Hepatocyte (in vitro differentiated cells): ENCODE measurements at regions not wholly inside any gene's neighbourhood (a gene's known extent, or its start where the extent isn't known, plus 50 kb on each side); places are given as distances from the start of the nearest gene placed in this dataset.

Experiments used
- DNase-seq: peaks from one replicate; pipeline ENCODE4 v3.0.0-alpha.2; 2016; ENCODE audit warnings: low spot score
- H2AFZ ChIP-seq: fragments of 200-600 bp; sonication (generic); 2 replicates; pipeline ENCODE4 v1.6.0; 2016; ENCODE audit warnings: antibody characterized with exemption, mild to moderate bottlenecking
- H3K27ac ChIP-seq: fragments of 200-600 bp; sonication (generic); 2 replicates; pipeline ENCODE4 v1.5.1; 2016; ENCODE audit warnings: mild to moderate bottlenecking
- H3K27me3 ChIP-seq: fragments of 200-600 bp; sonication (generic); 2 replicates; pipeline ENCODE4 v1.6.1; 2016
- H3K36me3 ChIP-seq: fragments of 200-600 bp; sonication (generic); replicated peaks from 2 replicates; pipeline ENCODE4 v1.5.1; 2016; ENCODE audit warnings: low read depth; ENCODE audit not compliant: insufficient read depth
- H3K4me1 ChIP-seq: fragments of 200-600 bp; sonication (generic); 2 replicates; pipeline ENCODE4 v1.5.1; 2016; ENCODE audit warnings: mild to moderate bottlenecking, moderate library complexity; ENCODE audit not compliant: insufficient read depth
- H3K4me2 ChIP-seq: fragments of 200-600 bp; sonication (generic); 2 replicates; pipeline ENCODE4 v1.6.0; 2016
- H3K4me3 ChIP-seq: fragments of 200-600 bp; sonication (generic); 2 replicates; pipeline ENCODE4 v1.5.1; 2016; ENCODE audit warnings: mild to moderate bottlenecking
- H3K79me2 ChIP-seq: fragments of 200-600 bp; sonication (generic); 2 replicates; pipeline ENCODE4 v1.6.0; 2017; ENCODE audit warnings: mild to moderate bottlenecking
- H3K9me2 ChIP-seq: fragments of 200-600 bp; sonication (generic); replicated peaks from 2 replicates; pipeline ENCODE4 v1.6.0; 2017; ENCODE audit warnings: mild to moderate bottlenecking; ENCODE audit not compliant: insufficient read depth
- H3K9me3 ChIP-seq: fragments of 200-600 bp; sonication (generic); 2 replicates; pipeline ENCODE4 v1.5.1; 2016; ENCODE audit warnings: low read depth, mild to moderate bottlenecking
- H4K20me1 ChIP-seq: fragments of 200-600 bp; sonication (generic); 2 replicates; pipeline ENCODE4 v1.6.0; 2016; ENCODE audit warnings: mild to moderate bottlenecking; ENCODE audit not compliant: insufficient read depth, poor library complexity, severe bottlenecking
- EZH2 ChIP-seq: fragments of 200-600 bp; sonication (generic); IDR thresholded peaks from 2 replicates; pipeline ENCODE4 v1.6.1; 2016; ENCODE audit warnings: antibody characterized with exemption, mild to moderate bottlenecking, borderline replicate concordance
- EZH2phosphoT487 ChIP-seq: fragments of 200-600 bp; sonication (generic); IDR thresholded peaks from one replicate; pipeline ENCODE4 v1.6.1; 2018; ENCODE audit warnings: antibody characterized with exemption, mild to moderate bottlenecking, low read depth, moderate library complexity; ENCODE audit not compliant: unreplicated experiment, severe bottlenecking
- WGBS: methylation state at CpG from one replicate; pipeline ENCODE4 v1.1.6; 2016; ENCODE audit warnings: low lambda C conversion rate; ENCODE audit errors: missing lambda C conversion rate; 5-methylcytosine and 5-hydroxymethylcytosine counted together
- TF ChIP-seq, protein P1 (sequence below): fragments of 200-600 bp; sonication (generic); IDR thresholded peaks from 2 replicates; pipeline ENCODE4 v1.5.1; 2016; ENCODE audit warnings: antibody characterized with exemption, mild to moderate bottlenecking; ENCODE audit not compliant: poor library complexity

DNA sequence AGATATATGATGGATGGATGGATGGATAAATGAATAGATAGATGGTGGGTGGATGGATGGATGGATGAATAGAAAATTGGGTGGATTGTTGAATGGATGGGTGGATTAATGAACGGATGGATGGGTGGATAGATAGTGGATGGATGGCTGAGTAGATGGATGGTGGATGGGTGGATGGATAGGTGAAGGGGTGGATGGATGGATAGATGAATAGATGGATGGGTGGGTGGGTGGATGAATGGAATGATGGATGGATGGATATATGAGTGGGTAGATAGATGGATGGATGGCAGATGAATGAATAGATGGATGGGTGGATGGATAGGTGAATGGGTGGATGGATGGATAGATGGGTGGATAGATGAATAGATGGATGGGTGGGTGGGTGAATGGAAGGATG, 80.7 kb upstream of the NEDD9 start:
- Histone ChIP-seq H3K4me3 (no peak overlapping the region), H3K9me2 (no peaks in the 10 kb centered on the region)
- WGBS: 100% methylated on average over 1 of the region's 1 CpG

DNA sequence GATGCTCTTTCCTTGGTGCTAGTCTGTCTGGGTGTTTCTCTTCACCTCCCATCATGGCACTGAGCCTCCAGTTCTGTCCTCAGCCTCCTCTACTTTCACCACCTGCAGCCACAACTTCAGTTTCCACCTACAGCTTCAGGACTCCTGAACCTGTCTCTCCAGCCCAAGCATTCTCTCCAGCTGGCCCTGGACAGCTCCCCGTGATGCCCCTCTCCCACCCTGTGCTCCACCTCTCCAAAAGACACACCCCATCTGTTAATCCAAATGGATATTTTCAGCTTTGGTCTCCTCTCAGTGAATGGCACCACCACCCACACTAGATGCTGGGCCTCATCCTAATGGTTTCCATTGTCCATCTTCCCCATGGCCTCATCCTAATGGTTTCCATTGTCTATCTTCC, 79.5 kb upstream of the NEDD9 start:
- no peaks in the 10 kb centered on the region for H3K27me3 ChIP-seq
- DNase-seq: no peak
- H3K9me3 ChIP-seq: no peaks in the 10 kb centered on the region
- H3K9me2 ChIP-seq: no peaks in the 10 kb centered on the region
- no peak overlapping the region for H2AFZ ChIP-seq
- H4K20me1 ChIP-seq: no peaks in the 10 kb centered on the region
- H3K4me3 ChIP-seq: no peak overlapping the region
- H3K4me2 ChIP-seq: no peak overlapping the region
- H3K27ac ChIP-seq: no peak overlapping the region
- TF ChIP-seq EZH2: no peak
- TF ChIP-seq EZH2phosphoT487: no peak
- TF ChIP-seq, protein P1, sequence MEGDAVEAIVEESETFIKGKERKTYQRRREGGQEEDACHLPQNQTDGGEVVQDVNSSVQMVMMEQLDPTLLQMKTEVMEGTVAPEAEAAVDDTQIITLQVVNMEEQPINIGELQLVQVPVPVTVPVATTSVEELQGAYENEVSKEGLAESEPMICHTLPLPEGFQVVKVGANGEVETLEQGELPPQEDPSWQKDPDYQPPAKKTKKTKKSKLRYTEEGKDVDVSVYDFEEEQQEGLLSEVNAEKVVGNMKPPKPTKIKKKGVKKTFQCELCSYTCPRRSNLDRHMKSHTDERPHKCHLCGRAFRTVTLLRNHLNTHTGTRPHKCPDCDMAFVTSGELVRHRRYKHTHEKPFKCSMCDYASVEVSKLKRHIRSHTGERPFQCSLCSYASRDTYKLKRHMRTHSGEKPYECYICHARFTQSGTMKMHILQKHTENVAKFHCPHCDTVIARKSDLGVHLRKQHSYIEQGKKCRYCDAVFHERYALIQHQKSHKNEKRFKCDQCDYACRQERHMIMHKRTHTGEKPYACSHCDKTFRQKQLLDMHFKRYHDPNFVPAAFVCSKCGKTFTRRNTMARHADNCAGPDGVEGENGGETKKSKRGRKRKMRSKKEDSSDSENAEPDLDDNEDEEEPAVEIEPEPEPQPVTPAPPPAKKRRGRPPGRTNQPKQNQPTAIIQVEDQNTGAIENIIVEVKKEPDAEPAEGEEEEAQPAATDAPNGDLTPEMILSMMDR: no peak
- 87% methylated on average over 1 of the region's 1 CpG for WGBS
- no peaks in the 10 kb centered on the region for H3K79me2 ChIP-seq
- H3K4me1 ChIP-seq: peaks cover 14% of the 10 kb centered on the region
- H3K36me3 ChIP-seq: no peaks in the 10 kb centered on the region

More for the DNA sequence above, 80.7 kb upstream of the NEDD9 start:
- H3K4me1 ChIP-seq: peaks cover 20% of the 10 kb centered on the region
- no peak overlapping the region for H2AFZ ChIP-seq
- no peaks in the 10 kb centered on the region for H3K79me2 ChIP-seq
- no peak for DNase-seq
- no peaks in the 10 kb centered on the region for H3K36me3 ChIP-seq
- no peaks in the 10 kb centered on the region for H4K20me1 ChIP-seq
- TF ChIP-seq, protein P1: no peak
- no peak for TF ChIP-seq EZH2
- no peak for TF ChIP-seq EZH2phosphoT487
- H3K9me3 ChIP-seq: no peaks in the 10 kb centered on the region
- no peaks in the 10 kb centered on the region for H3K27me3 ChIP-seq
- no peak overlapping the region for H3K27ac ChIP-seq
- no peak overlapping the region for H3K4me2 ChIP-seq

DNA sequence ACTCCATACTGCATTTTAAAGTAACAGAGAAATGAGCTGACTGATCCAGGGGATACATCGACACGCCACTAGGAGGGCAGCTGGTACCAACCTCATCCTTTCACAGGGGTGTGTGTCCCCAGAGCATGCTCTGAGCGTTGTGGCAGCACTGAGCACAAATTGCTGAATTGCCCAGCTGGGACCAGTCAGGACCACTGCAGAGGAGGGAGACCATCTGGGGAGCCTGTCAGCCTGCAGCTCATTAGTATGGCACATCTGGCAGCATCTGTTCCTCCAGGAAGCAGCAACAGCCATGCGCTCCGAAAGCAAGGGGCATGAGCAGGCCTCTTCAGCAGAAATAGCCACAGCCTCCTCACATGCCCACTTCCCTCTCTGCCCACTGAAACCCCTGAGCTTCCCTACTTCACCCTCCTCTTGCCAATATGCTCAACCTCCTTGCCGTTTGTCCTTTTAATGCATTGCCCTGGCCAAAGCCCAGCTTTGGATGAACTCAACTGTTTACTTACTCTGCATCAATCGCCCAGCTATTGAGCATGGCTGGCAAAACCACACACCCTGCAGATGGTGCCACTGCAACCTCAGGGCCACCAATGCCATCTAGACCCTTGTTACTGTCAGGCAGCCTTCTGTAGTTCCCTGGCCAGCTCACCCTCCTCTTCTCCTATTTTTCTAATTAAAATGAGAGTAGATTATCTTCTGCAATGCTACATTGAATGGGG, 77.6 kb upstream of the NEDD9 start:
- Histone ChIP-seq H3K4me1 (no peaks in the 10 kb centered on the region), H3K9me2 (no peaks in the 10 kb centered on the region)

More for the DNA sequence above, 77.6 kb upstream of the NEDD9 start:
- no peak overlapping the region for H2AFZ ChIP-seq
- WGBS: 80% methylated on average over 7 of the region's 7 CpGs
- no peaks in the 10 kb centered on the region for H3K36me3 ChIP-seq
- H3K4me3 ChIP-seq: no peak overlapping the region
- no peaks in the 10 kb centered on the region for H4K20me1 ChIP-seq
- H3K4me2 ChIP-seq: no peak overlapping the region
- no peak for DNase-seq
- no peaks in the 10 kb centered on the region for H3K27me3 ChIP-seq
- H3K79me2 ChIP-seq: no peaks in the 10 kb centered on the region
- H3K9me3 ChIP-seq: no peaks in the 10 kb centered on the region
- TF ChIP-seq EZH2 (no peak), EZH2phosphoT487 (no peak)
- TF ChIP-seq, protein P1: no peak
- H3K27ac ChIP-seq: no peak overlapping the region
